ENCODE measurements at regions not wholly inside any gene's neighbourhood (a gene's known extent, or its start where the extent isn't known, plus 50 kb on each side); places are given as distances from the start of the nearest gene placed in this dataset.

DNA sequence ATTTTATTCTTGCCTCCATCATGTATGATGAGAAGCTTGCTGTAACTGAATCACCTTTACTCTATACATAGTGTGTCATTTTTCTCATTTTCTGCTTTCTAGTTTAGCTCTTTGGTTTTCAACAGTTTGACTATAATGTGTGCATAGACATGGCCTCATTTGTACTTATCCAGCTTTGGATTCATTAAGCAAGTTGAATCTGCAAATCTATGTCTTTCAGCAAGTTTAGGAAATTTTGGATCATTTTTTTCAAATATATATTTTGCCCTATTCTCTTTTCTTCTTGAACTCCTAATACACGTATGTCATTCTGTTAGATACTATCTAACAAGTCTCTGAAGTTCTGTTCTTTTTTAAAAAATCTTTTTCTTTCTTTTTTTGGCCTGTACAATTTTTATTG lies 57.8 kb downstream of the PRLHR start:
- DNase-seq (ENCODE audit: low spot score) = no peak

DNA sequence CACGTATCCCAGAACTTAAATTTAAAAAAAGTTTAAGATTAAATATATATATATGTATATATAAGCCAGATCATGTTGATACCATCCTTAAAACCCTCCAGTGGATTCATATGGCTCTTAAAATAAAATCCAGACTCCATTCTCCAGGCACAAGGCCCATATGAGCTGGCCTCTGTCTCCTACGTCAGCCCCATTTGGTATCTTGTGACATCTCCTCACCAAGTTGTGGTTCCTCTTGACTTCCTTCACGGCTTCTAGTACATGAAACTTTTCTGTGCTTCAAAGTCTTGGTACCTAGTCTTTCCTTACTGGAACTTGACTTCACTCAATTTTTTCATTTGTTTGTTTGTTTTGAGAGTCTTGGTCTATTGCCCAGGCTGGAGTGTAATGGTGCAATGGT lies 61.3 kb downstream of the PRLHR start:
- no peak for DNase-seq (ENCODE audit: low spot score)

DNA sequence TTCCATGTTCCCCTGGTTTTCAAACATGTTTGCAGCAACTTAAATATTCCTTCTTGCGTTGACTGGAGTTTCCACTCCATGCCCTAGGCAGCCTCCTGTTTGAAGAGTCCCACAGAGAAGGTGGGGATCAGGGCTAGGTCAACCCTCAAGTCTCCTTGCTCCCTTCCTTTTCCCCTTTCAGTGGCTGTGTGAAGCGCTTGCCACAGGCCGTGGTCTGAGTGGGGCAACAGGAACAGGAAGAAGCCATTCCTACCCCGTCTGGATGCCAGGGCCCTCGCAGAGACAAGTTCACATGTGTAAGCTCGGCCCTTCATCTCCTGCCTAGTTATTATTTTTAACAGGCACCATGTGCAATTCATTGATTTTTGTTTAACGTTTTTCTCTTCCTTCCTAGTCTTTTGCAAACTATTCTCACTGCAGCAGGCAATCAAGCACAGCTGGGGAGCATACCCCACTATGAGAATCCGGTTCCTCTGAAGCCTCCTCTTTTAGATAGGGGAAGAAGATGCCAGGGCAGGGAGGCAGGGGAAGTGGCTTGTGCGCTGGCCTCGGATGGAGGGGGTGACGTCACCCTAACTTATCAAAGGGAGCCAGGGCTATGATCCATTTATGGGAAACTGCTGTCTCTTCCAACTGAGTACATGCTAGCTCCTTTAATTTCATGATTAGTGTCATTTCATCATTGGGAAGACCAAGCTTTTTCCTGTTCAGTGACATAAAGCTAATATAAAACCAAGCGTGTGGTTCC lies 64.2 kb downstream of the PRLHR start:
- no peak for DNase-seq (ENCODE audit: low spot score)

DNA sequence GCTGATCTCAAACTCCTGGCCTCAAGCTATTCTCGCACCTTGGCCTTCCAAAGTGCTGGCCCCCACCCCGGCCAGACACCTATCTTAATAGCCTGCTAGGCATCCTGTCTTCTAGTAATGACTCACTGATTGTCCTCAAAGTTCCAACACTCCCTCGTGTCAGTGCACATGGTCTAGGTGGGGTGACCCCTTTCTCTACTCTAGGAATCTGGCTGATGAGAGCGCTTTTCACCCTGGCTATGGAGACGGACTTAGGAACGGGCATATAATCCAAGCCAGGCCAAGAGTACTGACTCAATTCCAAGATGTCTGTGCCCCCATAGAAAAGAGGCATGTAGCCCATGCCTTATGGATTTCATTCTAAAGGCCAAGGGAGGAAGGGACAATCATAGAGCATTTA lies 67.0 kb downstream of the PRLHR start:
- DNase-seq (ENCODE audit: low spot score) = no peak

DNA sequence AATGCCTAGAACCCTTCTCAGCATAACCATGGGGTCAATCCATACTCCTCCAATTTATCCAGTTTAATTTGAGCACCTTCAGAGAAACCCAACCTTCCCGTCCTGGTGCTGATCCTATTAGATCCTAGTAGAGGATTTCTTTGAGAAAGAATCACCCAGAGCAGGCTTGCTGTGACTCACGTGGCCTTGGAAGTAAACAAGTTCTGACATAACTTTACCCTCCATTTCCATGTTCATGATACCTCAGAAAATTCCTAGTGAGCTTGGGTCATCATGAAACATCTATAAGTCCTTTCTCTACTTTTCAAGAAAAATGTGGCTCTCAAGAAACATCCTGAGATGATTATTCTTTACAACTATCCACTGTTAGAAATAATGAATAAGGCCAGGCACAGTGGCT lies 71.7 kb downstream of the PRLHR start:
- DNase-seq (ENCODE audit: low spot score) = no peak

DNA sequence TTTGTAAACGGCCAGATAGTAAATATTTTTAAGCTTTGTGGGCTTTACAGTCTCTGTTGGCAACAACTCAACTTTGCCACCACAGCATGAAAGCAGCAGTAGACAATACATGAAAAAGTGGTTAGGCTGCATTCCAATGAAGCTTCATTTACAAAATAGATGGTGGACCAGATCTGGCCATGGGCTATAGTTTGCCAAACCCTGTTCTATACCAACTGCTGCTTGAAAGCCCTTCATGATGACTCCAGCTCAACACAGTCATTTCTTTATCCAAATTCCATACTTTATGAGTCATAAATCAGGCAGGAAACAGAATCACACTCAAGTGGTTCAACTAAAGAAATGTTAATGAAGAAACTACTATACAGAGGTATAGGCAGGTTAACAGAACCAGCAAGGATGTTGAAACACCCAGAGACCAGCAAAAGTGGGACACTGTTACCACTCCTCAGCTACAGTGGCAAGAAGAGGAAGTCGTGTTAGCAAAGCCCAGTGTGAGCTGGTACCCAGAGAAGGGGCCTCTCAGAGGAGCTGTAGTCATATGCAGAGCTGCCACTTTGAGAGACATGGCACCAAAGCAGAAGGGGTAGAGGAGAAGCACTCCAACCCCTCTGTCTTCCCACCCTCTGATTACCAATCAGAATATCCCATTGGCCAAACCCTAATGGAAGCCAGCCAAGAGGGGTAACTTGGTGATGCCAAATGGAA lies 72.5 kb downstream of the PRLHR start:
- DNase-seq (ENCODE audit: low spot score) = no peak

DNA sequence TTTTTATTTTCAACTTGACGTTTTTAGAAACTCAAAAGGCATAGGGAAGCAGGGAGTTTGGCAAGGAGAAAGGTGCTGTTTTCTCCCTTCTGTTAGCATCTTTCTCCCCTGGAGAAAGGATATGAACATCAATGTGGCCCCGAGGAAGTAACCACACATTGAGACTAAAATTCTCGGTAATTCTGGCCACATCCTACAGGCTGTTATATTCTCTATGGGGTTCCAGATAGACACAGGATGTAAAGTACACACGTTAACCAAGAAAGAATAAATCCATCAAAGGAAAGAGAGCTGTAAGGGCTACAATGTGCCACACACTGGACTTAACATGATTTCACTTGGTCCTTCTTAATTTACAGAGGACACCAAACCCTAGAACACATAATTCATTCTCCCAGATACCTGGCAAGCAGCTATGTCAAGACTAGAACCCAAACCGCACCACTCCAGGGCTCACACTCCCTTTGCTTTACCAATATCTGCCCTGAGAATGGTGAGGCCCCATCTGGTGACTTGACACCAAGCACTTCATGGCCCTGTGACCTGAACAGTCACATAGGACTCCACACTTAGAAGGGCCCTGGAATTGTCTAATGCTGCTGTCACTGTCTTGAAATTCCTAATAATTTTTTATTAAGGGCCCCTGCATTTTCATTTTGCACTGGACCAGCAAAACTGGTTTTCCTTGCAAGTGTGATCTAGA lies 73.9 kb downstream of the PRLHR start:
- no peak for DNase-seq (ENCODE audit: low spot score)

DNA sequence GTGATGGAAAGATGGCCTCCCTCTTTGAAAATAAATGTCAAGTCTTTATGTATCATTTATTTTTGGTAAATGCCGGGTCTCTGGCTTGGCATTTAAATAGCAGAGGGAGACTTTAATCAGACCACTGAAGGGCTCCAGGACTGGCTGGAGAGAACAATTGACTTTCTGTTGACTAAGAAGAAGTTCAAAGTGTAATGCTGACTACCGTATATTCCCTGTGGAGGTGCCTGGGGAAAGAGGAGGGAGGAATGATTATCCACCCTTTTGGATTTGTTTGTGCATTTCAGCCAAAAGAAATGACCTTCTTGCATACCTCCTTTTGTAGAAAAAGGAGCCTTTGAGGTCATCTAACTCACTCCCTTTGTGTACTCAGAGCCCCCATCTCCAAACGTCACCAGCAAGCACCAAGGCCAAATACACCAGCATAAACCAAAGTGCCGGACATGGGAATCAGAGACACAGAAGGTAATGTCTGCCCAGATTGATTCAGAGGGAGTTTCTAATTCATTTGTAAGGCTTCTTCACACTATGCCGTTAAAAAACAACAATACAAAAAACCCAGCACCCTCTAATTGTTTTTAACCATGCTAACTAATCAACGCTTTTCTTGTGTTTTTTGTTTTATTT lies 75.2 kb downstream of the PRLHR start:
- no peak for DNase-seq (ENCODE audit: low spot score)

DNA sequence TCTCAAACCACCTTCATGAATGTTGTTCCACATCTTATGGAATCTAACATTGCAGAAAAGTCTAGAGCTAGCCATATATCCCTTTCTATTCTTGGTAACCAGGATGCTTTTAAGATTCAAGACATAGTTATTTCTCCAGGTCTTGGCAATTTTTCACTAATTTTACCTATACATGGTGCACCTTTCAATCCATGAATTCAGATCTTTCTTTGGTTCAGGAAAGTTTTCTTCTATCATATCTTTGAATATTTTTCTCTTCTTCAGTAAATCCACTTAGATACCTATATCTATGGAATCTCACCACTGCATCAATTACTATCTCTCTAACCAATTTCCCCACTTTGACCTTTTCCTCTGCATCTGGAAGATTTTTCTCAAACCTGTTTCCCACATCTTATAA lies 77.4 kb downstream of the PRLHR start:
- no peak for DNase-seq (ENCODE audit: low spot score)

DNA sequence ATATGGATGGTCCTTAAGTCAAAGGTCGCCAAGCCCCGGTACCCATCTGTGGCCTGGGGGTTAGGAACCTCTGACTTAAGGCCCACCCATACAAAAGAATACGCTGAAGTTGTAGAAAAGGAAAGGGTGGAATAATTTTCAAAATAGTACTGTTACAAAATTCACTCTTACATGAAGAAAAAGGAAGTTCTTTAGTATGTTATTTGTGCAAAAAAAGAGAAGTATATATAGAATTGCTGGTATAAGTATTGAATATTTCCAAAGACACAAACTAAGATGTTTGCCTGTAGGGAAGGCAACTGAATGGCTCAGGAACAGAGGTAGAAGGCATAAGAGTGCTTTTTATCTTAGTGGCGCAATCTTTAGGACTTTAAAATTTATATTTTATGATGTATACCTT lies 78.7 kb downstream of the PRLHR start:
- no peak for DNase-seq (ENCODE audit: low spot score)

DNA sequence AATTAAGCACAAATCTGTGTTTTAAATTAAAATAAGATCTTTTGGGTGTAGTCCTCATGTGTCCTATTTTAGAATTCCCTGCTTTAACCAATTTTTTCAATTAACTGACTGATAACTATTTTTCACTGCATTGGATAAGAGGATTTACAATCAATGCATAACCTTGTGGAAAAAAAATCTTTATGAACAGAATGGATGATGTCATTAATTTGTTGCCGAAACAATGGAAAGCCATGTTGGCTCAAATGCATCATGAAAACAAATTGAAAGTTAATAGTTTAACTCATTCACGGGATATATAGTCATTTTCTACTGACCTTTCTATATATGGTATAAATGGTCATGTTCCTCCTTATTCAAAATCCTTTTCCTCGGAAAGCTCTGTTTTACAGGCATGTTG lies 82.3 kb downstream of the PRLHR start:
- DNase-seq (ENCODE audit: low spot score) = no peak

DNA sequence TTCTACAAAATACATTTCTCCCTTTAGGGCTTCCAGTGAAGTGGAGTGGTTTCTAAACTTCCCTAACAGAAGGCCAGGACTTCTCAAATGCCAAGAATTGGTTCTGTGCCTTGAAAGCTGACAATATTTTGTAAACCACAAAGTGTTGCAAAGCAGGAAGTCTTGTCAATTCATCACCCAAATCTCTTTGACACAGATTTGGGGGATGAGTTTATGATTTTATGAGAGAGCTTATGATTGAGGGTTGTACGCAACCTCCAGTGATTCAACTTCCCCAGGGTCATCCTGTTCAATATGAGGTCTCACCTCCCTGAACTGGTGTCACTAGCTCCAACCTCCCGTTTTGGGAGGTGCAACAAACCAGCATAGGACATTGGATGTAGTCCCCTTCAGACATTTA lies 83.7 kb downstream of the PRLHR start:
- DNase-seq (ENCODE audit: low spot score) = no peak

DNA sequence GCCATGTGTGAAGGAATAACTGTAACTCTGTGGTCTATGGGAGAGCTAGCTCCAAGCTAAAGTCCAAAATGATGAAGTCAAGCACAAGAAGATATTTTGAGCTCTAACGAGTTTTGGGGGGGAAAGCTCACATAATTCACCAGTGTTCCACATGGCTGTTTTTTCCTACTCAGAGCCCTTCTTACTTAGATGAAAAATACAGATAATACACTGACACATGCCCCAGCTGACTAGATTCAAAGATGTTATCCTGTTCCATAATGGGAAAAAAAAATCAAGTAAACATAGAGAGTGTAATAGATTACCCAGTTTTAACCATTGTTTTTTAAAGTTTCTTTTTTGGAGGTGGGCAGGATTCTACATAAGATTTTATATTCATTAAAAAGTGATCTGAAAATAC lies 86.6 kb downstream of the PRLHR start:
- DNase-seq (ENCODE audit: low spot score) = no peak

DNA sequence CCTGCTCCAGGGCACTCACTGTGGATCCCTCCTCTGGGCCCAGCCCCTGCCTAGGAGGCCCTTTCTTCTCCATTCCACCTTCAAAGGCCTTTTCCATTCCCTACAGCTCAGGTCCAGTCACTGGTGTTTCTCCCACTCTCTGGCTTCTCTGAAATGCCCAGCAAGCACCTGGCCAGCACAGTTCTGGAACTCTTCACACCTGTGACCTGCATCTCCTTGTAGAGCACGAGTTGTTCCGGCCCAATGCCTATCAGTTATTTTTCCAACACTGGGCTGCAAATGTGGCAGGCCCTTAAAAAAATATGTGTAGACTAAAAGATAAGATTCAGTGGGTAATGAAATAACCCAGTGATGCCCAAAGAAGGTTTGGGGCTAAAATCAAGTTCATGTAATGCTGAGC lies 87.1 kb downstream of the PRLHR start:
- DNase-seq (ENCODE audit: low spot score) = no peak

DNA sequence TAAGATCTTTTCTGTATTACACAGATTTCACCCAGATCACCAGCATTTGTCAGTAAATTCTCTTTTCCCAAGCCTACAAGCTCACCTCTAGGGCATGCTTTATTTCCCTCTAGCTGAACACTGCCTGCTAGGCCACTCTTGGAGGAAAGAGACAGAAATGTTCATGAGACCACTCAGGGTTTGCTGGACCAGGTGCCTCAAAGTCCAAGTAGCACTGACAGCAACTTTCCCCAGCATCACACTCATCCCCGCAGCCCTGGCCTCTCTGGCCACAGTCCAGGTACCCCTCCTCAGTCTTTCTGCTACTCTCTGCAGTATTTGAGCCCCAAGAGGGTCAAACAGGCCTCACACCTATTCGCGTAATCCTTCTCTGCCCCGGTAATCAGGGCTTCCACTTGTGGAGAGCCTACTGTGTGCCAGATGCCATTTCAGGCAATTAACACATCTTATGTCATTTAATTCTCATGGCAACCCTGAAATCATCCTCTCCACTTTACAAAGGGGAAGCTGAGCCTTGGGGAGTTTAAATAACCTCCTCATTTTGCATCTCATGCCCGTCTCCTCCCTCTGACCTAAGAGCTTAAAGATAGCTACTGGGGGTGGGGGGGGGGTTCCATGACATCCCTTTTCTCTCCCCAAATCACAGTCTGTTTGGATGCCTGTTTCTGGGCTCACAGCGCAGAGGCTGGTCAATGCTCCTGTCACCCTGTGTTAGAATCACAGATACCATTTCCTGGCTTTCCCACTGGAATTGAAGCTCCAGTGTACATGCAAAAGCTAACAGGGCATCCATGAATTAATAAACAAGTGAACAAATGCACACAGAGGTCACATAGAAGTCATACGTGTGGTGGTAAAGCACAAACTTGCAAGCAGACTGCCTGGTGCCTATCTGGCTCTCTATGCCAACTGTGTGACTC lies 88.5 kb downstream of the PRLHR start:
- DNase-seq (ENCODE audit: low spot score) = no peak

DNA sequence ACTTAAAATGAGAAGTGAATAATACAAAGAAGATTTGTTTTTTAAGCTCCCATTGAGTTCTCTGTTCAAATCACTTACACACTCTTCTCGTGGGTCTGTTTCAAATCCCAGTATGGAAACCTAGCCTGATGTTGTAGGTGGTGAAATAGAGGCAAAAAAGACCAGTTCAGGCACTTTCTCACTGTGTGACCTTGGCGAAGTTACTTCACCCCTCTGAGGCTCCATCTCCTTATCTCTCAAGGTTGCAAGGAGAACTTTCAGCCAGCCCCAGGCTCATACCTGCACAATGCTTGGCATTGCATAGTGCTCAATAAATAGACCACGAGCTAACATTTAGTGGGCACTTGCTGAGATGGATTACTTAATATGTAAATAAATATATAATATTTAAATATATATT lies 90.1 kb downstream of the PRLHR start:
- DNase-seq (ENCODE audit: low spot score) = no peak

DNA sequence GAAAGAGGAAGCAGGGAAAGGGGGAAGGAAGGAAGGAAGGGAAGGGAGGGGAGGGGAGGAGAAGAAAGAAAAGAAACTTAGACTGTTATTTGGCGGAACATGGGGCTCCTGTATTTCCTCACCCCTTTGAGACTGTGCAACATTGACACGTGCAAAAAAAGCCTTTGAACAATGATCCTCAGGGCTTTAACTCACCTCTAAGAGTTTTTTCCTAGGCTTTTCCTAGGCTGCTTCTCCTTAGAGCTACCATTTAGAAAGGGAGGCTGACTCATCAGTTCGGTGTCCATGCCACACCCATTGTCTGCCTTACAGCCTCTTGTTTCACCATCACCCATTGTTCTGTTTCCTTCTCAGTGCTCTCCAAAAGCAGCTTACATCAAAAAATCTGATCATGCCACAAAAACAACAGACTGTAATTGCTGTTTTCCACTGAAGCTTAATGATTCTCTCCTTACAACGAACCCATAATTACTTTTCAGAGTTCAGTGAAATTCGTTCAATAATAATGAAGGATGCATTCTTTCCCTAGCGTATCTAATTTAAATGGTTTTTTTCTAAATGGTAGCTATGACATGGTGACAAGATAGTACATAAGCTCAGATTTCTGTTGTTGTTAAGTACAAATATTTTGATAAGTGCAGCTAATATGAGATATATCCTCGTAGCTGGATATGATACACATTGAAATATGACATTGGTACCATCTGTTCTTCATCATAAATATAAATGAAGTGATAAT lies 90.8 kb downstream of the PRLHR start:
- DNase-seq (ENCODE audit: low spot score) = no peak

DNA sequence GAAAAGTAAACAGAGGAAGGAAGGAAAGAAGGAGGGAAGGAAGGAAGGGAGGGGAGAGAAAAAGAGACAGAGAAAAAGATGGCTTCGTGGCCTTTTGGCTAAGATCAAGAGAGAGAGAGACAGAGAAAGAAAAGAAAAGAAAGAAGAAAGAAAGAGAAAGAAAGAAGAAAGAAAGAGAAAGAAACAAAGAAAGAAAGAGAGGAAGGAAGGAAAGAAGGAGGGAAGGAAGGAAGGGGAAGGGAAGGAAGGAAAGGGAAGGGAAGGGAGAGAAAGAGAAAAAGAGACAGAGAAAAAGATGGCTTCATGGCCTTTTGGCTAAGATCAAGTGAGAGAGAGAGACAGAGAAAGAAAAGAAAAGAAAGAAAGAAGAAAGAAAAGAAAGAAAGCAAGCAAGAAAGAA lies 91.4 kb downstream of the PRLHR start:
- no peak for DNase-seq (ENCODE audit: low spot score)

DNA sequence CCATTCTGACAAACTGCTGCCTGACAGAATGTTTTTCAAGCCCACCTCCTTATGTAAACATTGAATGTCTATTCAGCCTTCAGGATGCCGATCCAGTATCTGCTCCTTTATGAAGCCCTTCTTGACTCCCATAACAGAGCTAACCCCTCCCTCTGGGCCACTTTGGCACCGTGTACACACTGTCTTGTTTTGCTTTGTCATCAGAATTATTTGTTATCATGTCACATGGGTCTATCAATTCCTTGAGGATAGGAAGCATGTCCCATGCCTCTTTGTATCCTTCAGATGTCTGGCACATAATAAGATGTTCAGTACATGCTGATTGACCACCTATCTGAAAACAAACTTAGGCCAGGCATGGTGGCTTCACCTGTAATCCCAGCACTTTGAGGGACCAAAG lies 92.3 kb downstream of the PRLHR start:
- DNase-seq (ENCODE audit: low spot score) = no peak

DNA sequence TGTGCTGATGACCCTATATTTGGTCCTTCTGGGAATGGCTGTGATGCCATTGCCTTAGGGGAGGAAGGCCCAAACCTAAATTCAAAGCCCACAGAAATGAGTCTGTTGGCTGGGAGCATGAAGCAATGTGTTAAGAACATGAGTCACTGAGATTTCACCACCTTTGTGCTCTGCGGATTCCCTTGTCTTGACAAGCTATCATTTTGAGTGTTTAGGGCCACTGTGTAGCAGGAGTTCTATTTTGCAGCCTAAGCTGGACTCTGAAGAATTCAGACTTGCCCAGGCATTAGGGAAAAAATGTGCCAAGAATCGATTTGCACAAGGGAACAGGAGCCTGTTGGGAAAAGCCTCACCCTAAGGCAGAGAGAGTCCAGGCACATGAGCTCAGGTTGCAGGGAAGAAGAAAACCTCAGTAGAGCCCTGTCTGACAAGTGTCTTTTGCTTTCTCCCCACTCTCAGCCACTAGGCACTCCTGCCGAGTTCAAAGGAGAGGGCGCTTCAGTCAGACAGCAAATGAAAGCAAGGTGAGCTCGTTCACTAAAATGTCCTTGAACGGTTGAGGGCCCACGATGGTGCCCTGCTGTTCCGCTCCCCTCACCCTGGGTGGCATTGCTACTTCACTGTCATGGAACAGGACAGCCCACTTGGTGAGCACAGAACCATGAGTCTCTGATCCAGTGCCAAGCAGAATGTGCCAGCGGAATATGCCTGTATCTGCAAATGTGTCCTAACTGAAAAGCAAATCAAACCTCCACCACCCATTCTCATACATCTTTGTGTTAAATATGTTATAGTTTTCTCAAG lies 93.6 kb downstream of the PRLHR start:
- DNase-seq (ENCODE audit: low spot score) = no peak
